Chondrocyte (in vitro differentiated cells): ENCODE measurements at regions not wholly inside any gene's neighbourhood (a gene's known extent, or its start where the extent isn't known, plus 50 kb on each side); places are given as distances from the start of the nearest gene placed in this dataset.
"Not testable (repeated sequence)": the region's sequence is repeated elsewhere in the genome, so short reads cannot be mapped to it uniquely, and the experiment has no call there.

ENCODE experiments used
- DNase-seq: peaks from one replicate; pipeline ENCODE4 v3.0.0; 2021; ENCODE audit warnings: mixed read lengths, low spot score
- H3K27ac Mint-ChIP-seq: one replicate; pipeline ENCODE4 v1.8.0; 2021; ENCODE audit warnings: mild to moderate bottlenecking, moderate library complexity, mixed read lengths; ENCODE audit not compliant: unreplicated experiment
- H3K27me3 Mint-ChIP-seq: 2 replicates; pipeline ENCODE4 v1.8.0; 2021; ENCODE audit warnings: low read depth, mixed read lengths
- H3K36me3 Mint-ChIP-seq: 2 replicates; pipeline ENCODE4 v1.8.0; 2021; ENCODE audit warnings: low read depth, mixed read lengths
- H3K4me1 Mint-ChIP-seq: 2 replicates; pipeline ENCODE4 v1.8.0; 2021; ENCODE audit warnings: low read depth, mild to moderate bottlenecking, mixed read lengths
- H3K4me3 Mint-ChIP-seq: one replicate; pipeline ENCODE4 v1.8.0; 2021; ENCODE audit warnings: mild to moderate bottlenecking, moderate library complexity, mixed read lengths; ENCODE audit not compliant: unreplicated experiment
- H3K9me3 Mint-ChIP-seq: 2 replicates; pipeline ENCODE4 v1.8.0; 2021; ENCODE audit warnings: low read depth, mixed read lengths
- CTCF ChIP-seq: fragments of 200-600 bp; sonication (generic); IDR thresholded peaks from 2 replicates; pipeline ENCODE4 v1.5.0; 2021; ENCODE audit warnings: antibody characterized with exemption, mild to moderate bottlenecking, moderate library complexity

GRCh38 chr5:56737002-56737621 is 78.2 kb upstream of the MAP3K1 start:
- no peaks in the 10 kb centered on the region for H3K9me3 Mint-ChIP-seq
- no peak for TF ChIP-seq CTCF
- H3K27me3 Mint-ChIP-seq = no peaks in the 10 kb centered on the region
- peaks cover 28% of the 10 kb centered on the region for H3K4me1 Mint-ChIP-seq
- DNase-seq = no peak
- H3K36me3 Mint-ChIP-seq = no peaks in the 10 kb centered on the region
- no peak overlapping the region for H3K4me3 Mint-ChIP-seq
- H3K27ac Mint-ChIP-seq = no peak overlapping the region

- DNase-seq = no peak
- H3K36me3 Mint-ChIP-seq = no peaks in the 10 kb centered on the region
- no peaks in the 10 kb centered on the region for H3K27me3 Mint-ChIP-seq
- no peak overlapping the region for H3K4me3 Mint-ChIP-seq
- TF ChIP-seq CTCF = no peak
- peaks cover 28% of the 10 kb centered on the region for H3K4me1 Mint-ChIP-seq
- no peak overlapping the region for H3K27ac Mint-ChIP-seq
- peaks cover 1% of the 10 kb centered on the region for H3K9me3 Mint-ChIP-seq
Measured at GRCh38 chr5:56735849-56736641, 79.3 kb upstream of the MAP3K1 start.

- Mint-ChIP-seq H3K27ac (no peak overlapping the region), H3K4me3 (no peak overlapping the region), H3K4me1 (peaks cover 28% of the 10 kb centered on the region), H3K9me3 (peaks cover 2% of the 10 kb centered on the region), H3K36me3 (no peaks in the 10 kb centered on the region), H3K27me3 (no peaks in the 10 kb centered on the region)
- no peak for DNase-seq
- TF ChIP-seq CTCF = no peak
Measured at GRCh38 chr5:56734091-56734694, 81.2 kb upstream of the MAP3K1 start.

GRCh38 chr5:56733580-56733979 is 81.8 kb upstream of the MAP3K1 start:
- no peak overlapping the region for H3K27ac Mint-ChIP-seq
- no peak for TF ChIP-seq CTCF
- no peak overlapping the region for H3K4me3 Mint-ChIP-seq
- H3K9me3 Mint-ChIP-seq = peaks cover 2% of the 10 kb centered on the region
- H3K36me3 Mint-ChIP-seq = no peaks in the 10 kb centered on the region
- no peak for DNase-seq
- H3K4me1 Mint-ChIP-seq = peaks cover 28% of the 10 kb centered on the region
- H3K27me3 Mint-ChIP-seq = no peaks in the 10 kb centered on the region

- Mint-ChIP-seq H3K36me3 (no peaks in the 10 kb centered on the region), H3K4me1 (peaks cover 26% of the 10 kb centered on the region), H3K9me3 (peaks cover 2% of the 10 kb centered on the region), H3K27me3 (no peaks in the 10 kb centered on the region), H3K27ac (no peak overlapping the region), H3K4me3 (no peak overlapping the region)
- no peak for DNase-seq
- TF ChIP-seq CTCF = no peak
Measured at GRCh38 chr5:56732121-56732520, 83.2 kb upstream of the MAP3K1 start.

- not testable (repeated sequence) for DNase-seq, H3K4me3 Mint-ChIP-seq, H3K9me3 Mint-ChIP-seq, H3K36me3 Mint-ChIP-seq, H3K27ac Mint-ChIP-seq, H3K27me3 Mint-ChIP-seq
- H3K4me1 Mint-ChIP-seq = peaks cover 19% of the 10 kb centered on the region
Measured at GRCh38 chr5:56731473-56731872, 83.9 kb upstream of the MAP3K1 start.
